NAMALWA (cell line): ENCODE measurements at regions not wholly inside any gene's neighbourhood (a gene's known extent, or its start where the extent isn't known, plus 50 kb on each side); places are given as distances from the start of the nearest gene placed in this dataset.
"Not testable (repeated sequence)": the region's sequence is repeated elsewhere in the genome, so short reads cannot be mapped to it uniquely, and the experiment has no call there.

Experiments used
- DNase-seq: peaks from one replicate; pipeline ENCODE4 v3.0.0-alpha.2; 2015; ENCODE audit warnings: low spot score

DNA sequence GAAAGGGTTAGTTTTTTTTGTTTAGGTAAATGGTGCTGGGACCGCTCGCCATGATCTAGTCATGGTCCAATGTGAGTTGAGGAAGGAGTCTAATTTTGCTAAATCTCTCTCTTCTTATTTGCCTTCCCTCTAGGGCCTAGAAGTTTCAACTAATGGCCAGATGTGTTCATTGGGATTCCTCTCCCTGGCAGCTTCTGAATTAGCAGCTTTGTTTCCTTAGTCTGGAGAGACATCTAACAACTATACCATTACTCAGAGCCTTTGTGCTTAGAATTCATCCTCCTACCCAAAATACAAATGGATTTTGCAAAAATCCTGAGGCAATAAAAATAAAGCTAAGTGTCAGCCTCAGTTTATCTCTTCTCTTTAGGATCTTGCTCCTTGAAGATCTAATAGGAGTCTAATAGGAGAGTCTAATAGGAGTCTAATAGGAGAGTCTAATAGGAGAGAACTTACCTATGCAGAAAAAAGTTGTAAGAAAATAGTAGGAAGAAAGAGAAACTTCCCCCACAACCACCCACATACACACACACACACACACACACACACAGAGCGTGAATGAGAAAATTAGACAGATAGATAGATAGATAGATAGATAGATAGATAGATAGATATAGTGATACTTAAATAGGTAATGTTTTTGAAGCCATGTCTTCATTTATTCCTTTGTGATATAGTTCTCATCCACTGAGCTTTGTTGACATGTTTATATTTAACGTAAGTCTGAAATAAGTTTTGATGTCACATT, 980.5 kb upstream of the CNTN5 start:
- no peak for DNase-seq

DNA sequence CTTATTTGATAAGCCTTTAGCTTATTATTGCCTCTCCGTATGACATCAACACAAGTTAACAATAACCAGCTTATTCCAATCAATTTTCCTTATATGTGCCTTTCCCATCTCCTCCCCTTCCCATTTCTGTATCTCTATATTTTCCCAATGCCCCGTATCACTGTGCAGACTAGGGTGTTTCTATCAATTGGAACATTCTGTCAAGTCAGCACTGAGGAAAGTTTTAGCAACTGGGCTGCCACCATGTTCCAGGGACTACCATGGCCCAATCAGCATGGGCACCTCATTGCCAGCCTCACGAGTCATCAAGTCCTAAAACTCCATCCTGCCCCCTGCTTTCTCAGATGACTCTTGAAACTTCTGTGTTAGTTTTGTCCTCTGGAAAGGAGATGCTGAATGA, 973.1 kb upstream of the CNTN5 start:
- DNase-seq = no peak

DNA sequence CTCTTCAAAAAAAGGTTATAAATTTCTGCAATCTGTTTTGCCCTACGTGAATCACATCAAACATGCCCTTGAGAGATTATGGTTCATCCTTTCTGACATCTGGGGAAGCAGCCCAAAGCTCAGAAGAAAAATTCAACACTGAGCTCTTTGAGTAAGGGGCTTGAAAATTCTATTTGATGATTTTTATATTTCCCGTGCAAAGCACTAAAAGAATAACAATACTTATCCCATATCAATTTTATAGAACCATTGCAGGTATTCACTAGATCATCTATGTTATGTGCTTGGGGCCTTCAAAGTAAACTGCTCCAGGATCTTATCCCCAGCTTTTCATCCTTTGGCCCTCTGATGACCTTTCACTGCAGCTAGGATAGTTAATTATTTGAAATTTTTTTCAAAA, 966.9 kb upstream of the CNTN5 start:
- no peak for DNase-seq

DNA sequence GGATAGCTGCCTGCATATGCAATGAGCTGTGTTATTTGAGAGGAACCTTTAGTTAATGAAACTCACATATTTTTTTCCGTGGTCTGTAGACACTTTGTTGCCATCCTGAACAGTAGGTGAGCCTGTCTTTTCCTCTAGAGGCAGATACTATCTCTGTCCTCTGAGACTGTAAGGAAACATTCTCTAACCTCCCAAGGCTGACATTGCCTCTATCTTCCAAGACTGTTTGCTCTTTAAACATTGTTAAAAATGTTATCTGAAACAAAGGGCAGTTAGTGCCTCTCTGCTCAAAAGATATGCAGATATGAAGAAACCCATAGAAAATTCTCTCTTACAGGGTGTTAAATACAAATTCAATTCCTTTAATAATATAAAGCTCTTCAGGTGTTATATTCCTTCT, 963.8 kb upstream of the CNTN5 start:
- DNase-seq = no peak

DNA sequence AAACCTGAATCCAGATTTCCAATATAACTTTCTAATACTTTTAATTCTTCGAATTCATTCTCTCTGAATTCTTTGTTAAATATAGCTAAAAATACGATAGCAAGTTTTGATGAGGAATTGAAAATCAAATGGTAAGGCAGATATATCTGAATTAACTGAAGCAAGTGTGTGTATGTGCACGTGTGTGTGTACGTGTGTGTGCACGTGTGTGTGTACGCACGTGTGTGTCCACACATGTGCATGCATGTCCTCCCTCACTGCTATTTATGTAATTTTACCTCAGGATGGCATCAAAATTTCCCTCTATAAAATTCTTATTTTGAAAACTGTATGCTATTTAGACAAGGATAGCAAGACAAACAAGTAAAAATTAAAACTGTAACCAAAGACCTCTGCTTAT, 961.3 kb upstream of the CNTN5 start:
- DNase-seq = no peak

DNA sequence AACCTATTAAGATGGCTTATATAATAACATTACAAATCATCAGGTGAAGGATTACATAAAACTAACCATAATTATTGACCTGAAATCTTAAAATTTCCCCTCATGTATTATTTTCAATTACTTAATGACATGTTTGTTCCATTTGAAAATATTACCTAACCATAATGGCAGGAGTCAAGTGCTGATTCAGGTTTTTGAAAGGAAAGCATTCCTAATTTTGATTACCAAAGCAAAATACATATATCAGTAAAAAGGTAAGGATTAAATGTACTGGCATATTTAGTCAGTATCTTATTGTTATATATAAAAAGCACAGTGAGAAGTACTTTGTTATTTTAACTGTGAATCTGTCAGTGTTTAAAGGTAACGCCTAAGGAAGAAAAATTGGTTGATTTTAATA, 960.0 kb upstream of the CNTN5 start:
- DNase-seq = no peak

DNA sequence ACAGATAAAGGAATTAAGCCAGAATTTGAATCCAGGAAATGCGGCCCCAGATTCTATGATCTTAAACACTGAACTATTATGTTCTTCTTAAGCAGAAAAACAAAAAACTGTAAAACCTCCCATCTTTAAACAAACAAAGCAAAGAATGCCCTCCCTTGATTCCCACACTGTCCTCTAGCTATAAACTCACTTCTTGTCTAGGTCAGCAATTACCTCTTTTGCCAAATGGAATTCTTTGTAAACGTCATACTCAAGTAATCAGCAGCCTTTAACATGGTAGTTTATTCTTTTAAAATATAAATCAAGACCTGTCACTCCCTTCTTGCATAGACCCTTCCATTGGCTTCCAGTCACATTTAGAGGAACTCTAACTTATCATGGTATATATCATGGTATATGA, 958.9 kb upstream of the CNTN5 start:
- no peak for DNase-seq

DNA sequence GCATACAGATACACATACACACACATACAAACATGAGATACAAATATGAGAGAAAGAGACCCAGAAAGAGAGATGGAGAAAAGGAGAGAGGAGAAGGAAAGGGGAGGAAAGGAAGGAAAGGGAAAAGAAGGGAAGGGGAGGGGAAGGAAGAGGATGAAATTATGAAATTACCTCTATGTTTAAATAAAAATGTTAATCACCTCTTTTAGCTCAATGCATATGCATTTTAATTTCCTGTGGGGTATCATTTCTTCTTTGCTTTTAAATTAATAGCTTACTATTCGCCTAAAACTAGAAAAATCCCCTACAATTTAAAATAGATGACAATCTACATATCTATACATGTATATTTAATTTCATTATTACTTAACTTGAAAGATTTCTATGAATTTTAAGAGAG, 958.0 kb upstream of the CNTN5 start:
- no peak for DNase-seq

DNA sequence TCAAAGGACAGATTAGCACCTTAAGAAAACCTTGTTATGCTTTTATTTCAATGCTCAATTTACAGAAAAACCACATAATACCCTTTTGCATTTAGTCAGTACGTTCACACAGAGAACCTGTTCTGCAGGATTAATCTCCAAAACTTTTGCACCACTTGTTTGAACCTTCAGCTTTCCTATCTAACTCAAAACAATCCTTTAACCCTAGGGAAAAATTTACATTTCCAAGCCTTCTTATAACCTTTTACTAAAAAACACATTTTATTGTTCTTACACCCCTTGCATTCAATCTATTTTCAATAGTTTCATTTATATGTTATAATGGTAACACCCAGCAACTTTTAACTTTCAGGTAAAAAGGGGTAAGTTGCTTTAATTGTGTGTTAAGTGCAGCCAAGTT, 952.5 kb upstream of the CNTN5 start:
- DNase-seq = no peak

DNA sequence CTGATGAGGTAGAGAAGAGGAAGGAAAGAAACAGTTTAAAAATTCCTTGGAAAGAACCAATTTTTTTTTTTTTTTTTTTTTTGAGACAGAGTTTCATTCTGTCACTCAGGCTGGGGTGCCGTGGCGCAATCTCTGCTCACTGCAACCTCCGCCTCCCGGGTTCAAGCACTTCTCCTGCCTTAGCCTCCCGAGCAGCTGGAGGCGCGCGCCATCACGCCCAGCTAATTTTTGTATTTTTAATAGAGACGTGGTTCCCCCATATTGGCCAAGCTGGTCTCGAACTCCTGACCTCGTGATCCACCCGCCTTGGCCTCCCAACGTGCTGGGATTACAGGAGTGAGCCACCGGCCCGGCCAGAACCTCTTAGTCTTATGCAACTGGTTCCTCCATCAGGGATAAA, 951.6 kb upstream of the CNTN5 start:
- DNase-seq = not testable (repeated sequence)

DNA sequence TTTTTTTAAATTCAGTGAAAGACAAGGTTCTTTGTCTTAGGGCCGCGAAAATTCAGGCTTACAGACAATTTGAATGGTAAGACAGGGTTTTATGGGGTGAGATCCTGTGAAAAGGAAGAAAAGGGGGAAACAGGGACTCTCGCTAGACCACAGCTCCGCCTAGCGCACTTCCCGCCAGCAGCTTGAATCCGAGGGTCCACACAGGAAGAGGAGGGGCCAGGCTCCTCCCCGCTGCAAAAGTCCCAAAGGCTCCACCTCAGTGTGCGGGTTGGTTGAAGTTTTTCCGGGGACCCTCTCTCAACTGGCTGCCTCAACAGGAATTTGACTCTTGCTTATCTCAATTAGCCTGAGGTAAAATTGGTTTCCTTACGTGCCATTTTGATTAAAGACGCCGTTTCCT, 950.9 kb upstream of the CNTN5 start:
- DNase-seq = no peak

DNA sequence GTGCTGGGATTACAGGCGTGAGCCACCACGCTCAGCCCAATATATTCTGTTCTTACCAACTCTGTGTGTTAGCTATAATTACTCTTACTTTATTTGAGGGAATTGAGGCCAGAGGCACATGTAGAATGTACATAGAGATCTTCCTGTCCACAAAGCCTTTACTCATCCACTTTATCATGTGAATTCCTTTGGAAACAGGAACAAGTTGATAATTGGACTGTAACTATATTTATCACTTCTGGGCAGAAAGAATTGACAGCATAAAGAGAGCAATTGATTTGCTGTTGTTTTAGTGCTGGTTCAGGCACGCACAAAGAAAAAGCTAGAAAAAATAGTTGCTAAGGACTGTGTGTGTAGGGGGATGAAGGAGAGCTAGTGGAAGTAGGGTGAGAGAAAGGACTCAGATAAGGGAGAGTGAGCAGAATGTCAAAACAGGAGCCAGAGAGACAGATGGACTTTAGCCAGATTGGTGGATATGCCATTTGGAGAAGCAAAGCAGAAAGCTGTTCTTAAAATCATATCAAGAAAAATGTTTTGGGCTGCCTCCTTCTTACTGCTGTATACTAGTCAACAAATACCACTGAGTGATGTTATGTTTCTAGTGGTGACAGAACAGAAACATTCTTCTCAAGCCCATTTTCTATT, 929.8 kb upstream of the CNTN5 start:
- no peak for DNase-seq

DNA sequence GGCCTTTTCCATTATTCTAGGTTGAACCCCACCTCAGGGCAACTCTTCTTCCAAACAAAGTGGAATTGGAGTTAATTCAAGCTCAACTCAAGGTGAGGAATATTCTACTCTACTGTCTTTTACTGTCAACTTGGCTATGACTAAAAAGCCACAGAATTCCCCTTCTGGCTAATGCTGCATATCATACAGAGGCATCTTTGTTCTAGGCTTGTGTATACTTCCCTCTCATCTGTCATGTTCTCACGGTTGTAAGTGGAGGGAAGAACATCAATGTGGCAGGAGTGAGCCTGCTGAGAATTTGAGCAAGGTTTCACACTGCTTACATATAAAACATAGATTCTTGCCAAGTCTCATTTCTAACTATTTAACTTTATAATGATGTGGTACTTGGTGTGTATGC, 921.4 kb upstream of the CNTN5 start:
- DNase-seq = no peak

DNA sequence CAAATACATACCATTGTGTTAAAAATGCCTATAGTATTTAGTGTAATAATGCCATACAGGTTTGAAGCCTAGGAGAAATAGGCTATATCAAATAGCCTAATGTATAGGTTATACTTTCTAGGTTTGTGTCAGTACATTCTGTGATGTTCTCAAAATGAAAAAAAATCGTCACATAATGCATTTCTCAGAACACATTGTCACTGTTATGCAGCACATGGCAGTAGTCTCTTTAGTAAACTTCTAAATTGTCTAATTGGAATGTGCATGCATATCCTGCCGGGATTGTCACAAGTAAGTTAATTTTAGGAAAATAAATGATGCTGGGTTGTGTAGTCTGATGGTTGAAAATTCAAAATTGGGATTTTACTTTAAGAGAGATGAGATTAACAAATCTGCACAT, 920.1 kb upstream of the CNTN5 start:
- DNase-seq = no peak

DNA sequence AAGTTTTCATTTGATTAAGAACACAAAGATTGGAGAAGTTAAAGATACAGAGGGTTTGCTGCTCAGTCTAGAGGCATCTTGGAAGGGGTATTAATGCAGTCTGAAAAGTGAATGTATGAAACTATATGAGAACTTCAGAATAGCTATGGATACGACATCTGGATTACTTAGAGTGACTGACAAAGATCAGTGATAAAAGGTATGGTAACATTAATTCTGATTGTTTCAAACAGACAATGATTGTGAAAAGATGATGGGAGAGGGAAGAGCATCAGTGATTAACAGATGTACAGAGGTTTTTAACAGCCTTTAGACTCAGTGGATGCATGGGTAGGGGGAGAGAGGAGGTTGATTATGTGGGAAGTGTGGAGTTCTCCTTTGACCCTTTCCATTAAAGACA, 919.4 kb upstream of the CNTN5 start:
- DNase-seq = no peak

DNA sequence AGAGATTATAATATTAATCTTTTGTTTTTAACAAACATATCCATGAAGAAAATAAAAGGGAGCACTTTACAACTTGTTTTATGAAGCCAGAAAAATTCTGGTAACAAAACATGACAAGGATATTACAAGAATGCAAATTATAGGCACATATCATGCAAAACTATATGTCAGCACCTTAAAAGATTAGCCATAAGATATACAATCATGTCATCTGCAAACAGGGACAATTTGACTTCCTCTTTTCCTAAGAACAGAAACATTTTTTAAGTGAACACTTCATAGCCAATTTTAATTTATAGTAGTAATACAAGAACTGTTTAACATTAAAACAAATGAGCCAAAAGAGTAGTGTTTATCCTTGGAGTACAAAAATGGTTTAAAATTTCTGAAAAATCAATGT, 916.5 kb upstream of the CNTN5 start:
- no peak for DNase-seq

DNA sequence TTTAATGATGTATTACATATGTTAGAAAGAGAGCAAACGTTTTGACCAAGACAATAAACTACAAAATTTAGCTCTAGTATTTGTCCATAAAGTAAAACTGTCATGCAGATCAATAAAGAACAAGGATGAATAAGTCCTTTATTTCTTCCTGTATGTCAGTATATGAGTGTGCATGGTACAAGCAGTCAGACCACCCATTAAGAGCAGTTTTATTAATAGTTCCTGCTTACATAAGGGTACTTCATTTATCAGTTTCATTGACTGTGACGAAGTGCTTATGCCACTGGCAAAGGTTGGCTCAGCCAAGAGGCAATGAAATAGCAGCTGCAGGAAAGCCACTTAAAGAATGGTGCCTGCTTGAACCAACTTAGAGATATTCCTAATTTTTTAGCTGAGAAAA, 913.0 kb upstream of the CNTN5 start:
- DNase-seq = no peak

DNA sequence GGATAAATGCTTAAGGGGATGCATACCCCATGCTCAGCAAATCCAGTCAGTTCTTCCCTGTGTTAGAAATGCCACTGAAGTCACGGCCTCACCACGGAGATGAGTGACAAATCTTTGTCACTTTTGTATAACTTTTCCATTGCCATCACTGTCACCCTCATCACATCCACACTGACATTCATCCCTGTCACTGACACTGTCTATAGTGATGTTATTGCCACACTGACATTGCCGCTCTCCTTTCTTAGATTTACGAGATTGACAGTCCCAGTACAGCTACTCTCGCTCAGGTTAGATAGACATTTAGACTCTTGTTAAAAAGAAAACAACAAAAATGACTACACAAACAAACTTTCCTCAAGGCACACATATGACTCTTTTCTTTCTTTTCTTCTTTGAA, 910.7 kb upstream of the CNTN5 start:
- DNase-seq = no peak

DNA sequence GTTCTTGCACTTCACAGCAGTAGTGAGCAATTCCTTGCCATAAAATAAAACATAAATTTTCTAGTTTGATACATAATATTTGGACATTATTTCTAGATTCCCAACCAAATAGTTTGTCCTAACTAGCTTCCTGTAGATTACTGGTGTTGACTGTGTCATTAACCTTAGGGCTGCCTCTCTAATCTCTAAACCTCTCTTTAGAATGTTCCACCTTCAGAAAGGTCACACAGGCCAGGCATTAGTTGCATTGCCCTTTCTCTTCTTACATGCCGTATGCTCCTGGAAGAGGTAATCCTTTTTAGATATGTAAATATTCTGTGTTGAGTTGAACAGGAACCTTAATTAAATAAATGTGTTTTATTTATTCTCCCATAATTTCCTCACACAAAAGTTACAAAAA, 904.9 kb upstream of the CNTN5 start:
- DNase-seq = no peak

DNA sequence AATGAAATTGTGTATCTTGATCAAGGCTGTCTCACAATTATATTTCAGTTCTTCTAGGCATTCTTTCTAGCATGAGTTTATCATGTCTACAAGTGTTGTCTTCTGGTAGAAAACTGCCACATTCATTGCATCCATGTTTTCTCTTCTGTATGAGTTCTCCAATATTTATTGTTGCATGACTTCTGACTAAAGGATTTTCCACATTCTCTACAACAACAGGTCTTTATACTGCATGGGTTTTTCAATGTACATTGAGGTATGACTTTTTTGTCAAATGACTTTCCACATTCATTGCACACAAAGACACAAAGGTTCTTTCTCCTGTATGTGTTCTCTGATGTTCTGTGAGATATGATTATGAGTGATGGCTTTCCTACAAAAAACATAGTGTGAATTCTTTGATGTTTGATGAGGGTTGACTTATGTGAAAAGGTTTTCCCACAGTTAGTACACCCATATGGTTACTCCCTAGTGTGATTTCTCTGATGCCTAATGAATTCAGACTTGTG, 890.6 kb upstream of the CNTN5 start:
- no peak for DNase-seq

DNA sequence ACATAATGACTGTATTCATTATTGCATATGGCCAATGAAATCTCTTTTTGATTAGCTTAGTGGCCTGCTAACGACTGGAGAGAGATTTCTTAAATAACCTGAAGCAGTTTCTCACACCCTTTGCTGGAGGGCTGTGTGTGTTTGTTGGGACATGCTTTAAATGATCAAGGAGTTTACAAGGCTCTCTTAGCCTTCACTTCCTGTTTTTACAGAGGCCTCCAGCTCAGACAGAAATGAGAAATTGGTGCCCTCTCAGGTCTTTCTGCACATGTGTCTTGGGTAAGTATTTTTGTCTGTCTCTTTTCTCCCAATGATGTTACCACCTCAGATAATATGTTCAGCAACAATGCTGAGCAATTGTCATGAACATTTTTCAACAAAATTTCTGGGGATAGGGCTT, 884.4 kb upstream of the CNTN5 start:
- no peak for DNase-seq

DNA sequence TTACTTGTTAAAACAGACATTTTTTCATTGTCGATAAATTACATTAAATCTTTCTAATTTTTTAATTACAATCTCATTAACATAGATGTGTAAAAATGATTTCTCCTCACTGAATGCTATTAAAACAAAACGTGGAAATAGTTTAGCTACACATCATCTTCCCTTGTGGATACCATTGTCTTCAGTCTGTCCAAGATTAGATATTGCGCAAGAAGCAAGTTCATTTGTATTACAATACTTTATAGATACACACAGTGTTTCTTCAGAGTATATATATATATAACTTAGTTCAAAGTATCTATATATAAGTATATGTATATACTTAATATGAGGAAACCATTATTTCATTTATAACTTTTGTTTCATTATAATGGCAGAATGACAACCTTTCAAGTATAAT, 883.3 kb upstream of the CNTN5 start:
- no peak for DNase-seq

DNA sequence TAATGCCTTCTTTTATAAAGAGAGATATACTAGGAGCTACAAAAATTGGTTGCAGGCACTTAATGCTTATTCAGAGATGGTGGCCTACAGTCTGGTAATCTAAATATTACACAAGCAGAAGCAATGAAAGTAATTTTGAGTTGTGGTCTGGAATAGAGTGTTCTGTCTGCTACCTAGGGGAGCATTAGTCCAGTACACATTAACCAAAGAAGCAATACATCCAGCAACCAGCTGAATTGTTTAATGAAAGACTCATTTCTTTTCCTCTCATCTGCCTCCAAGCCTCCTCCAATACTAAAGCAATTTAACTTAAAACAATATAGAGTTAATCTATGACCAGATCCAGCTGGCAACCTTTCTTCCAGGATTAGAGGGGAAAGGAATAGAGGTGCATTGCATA, 877.1 kb upstream of the CNTN5 start:
- no peak for DNase-seq

DNA sequence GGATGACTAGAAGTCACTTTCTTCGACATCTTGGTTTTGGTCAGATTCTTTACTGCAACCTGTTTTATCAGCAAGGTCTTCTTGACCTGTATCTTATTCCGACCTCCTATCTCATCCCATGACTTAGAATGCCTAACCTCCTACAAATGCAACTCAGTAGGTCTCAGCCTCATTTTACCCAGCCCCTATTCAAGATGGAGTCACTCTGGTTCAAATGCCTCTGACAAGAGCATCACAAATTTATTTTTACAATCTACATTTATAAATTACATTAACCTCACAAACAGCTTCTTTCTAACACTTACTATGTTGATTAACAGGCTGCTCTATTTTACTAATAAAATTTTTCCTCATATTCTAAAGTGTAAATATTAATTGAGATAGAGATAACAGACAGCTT, 867.0 kb upstream of the CNTN5 start:
- DNase-seq = no peak
